Aorta (tissue), 5 donors: ENCODE measurements at regions not wholly inside any gene's neighbourhood (a gene's known extent, or its start where the extent isn't known, plus 50 kb on each side); places are given as distances from the start of the nearest gene placed in this dataset.
"Not testable (repeated sequence)": the region's sequence is repeated elsewhere in the genome, so short reads cannot be mapped to it uniquely, and the experiment has no call there.

Experiments
- ATAC-seq: fragments of 200-7000 bp; cut with Tn5 transposase; one replicate; pipeline ENCODE4 v1.9.1; 2022; ENCODE audit warnings: moderate library complexity; ENCODE audit not compliant: low FRiP score
- DNase-seq, 2 donors: peaks; one replicate each; pipeline ENCODE4 v3.0.0-alpha.2; 2020
- H3K27ac ChIP-seq, 2 donors: one replicate each; pipeline ENCODE4 v1.5.1; 2013; ENCODE audit warnings: low read length in 2 of 2, mild to moderate bottlenecking in 2 of 2, moderate library complexity in 2 of 2, control low read depth in 1 of 2, inconsistent platforms in 1 of 2, low read depth in 1 of 2
- H3K27me3 ChIP-seq, 2 donors: one replicate each; pipeline ENCODE4 v1.6.1; 2013; ENCODE audit warnings: control low read depth in 1 of 2, low read length in 1 of 2, mild to moderate bottlenecking in 1 of 2, moderate library complexity in 1 of 2; ENCODE audit not compliant: insufficient read depth in 2 of 2, control insufficient read depth in 1 of 2
- H3K36me3 ChIP-seq, 2 donors: one replicate each; pipeline ENCODE4 v1.6.1; 2013; ENCODE audit warnings: control low read depth in 1 of 2, low read length in 1 of 2, mild to moderate bottlenecking in 1 of 2; ENCODE audit not compliant: insufficient read depth in 2 of 2, control insufficient read depth in 1 of 2
- H3K4me1 ChIP-seq, 2 donors: one replicate each; pipeline ENCODE4 v1.6.1; 2013; ENCODE audit warnings: low read length in 2 of 2, control low read depth in 1 of 2, mild to moderate bottlenecking in 1 of 2, moderate library complexity in 1 of 2; ENCODE audit not compliant: insufficient read depth in 2 of 2, control insufficient read depth in 1 of 2
- H3K4me3 ChIP-seq, 2 donors: one replicate each; pipeline ENCODE4 v1.5.1; 2013; ENCODE audit warnings: low read length in 2 of 2, control low read depth in 1 of 2, mild to moderate bottlenecking in 1 of 2
- H3K9me3 ChIP-seq: one replicate; pipeline ENCODE4 v1.6.1; 2013; ENCODE audit warnings: mild to moderate bottlenecking, low read length; ENCODE audit not compliant: control insufficient read depth
- WGBS, 2 donors: extraction: QIAGEN DNeasy Blood & Tissue Kit; methylation state at CpG; one replicate each; pipeline ENCODE4 v1.1.7; 2013; 5-methylcytosine and 5-hydroxymethylcytosine counted together
- intact Hi-C, 2 donors: fragments of 100-400 bp; cut with DNase I; formaldehyde crosslinking; loops; one replicate each; pipeline versions ENCODE4 v1.14.2 to v1.15.0; 2022
- donor health status: healthy with polysubstance abuse.
- donor health status: Bipolar disorder and iron deficiency.
- donor health status: DM: no; HTN: no; CAD: no.
- donor health status: DM: no; HTN: no; CAD: no.
- donor health status: DM: yes; HTN: yes; CAD: no.

DNA sequence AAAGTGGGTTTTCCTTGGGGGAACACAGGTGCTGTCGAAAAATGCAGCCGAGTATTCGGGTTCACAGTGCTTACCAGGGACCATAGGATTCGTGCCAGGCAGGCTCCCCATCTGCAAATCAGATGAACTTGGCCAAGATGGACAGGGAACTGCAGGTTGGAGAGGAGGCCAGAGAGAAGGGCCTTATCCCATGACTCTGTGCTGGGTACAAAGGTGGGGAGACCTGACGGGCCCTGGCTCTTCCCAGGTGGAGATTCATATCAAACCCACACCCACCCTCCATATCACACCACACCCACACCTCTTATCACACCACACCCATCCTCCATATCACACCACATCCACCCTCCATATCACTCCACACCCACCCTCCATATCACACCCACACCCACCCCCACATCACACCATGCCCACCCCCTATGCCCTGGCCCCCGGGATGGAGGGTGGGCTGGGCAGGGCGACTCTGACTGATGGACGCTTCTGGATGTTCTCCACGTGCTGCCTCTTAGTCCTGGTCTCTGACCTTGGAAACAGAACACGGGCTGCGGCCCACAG is 319.7 kb downstream of the ADGRD1 start:
- no peak overlapping the region for H3K4me3 ChIP-seq
- ATAC-seq = no peak
- WGBS, 2 donors = 81 to 83% methylated on average over 11 of the region's 11 CpGs
- intact Hi-C loops = no loop called here
- no peaks in the 10 kb centered on the region for H3K36me3 ChIP-seq
- H3K4me1 ChIP-seq = no peaks in the 10 kb centered on the region
- DNase-seq = peak; percentile 5 to 23
- no peak overlapping the region for H3K27ac ChIP-seq
- no peaks in the 10 kb centered on the region for H3K9me3 ChIP-seq
- no peaks in the 10 kb centered on the region for H3K27me3 ChIP-seq

DNA sequence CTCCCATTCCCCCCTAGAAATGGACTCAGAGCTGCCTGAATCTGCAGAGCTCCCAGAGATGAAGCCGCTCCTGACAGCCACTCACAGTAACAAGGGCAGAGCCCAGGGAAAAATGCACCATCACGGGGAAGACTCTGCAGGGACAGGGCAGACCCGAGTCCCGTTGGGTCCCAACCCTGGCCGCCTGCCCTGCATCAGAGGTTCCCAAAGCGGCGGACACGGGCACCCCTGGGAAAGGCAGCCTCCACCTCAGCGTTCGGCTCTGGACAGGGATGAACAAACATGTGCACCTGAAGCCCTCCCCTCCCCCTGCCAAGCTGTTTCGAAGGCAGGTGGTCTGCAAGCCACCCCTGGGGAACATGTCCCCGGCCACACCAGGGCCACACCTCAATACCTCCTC is 320.4 kb downstream of the ADGRD1 start:
- intact Hi-C loops = no loop called here
- no peak overlapping the region for H3K27ac ChIP-seq
- H3K36me3 ChIP-seq = no peaks in the 10 kb centered on the region
- no peaks in the 10 kb centered on the region for H3K4me1 ChIP-seq
- no peak overlapping the region for H3K4me3 ChIP-seq
- no peaks in the 10 kb centered on the region for H3K27me3 ChIP-seq
- 85 to 87% methylated on average over 12 of the region's 12 CpGs for WGBS, 2 donors
- H3K9me3 ChIP-seq = no peaks in the 10 kb centered on the region
- DNase-seq (peak; percentile 39 to 69), ATAC-seq (no peak)

GRCh38 chr12:131274906-131275305 is 321.2 kb downstream of the ADGRD1 start:
- DNase-seq = peak; percentile 10 to 48
- Histone ChIP-seq H3K4me3 (no peak overlapping the region), H3K27me3 (no peaks in the 10 kb centered on the region), H3K27ac (no peak overlapping the region), H3K36me3 (no peaks in the 10 kb centered on the region), H3K4me1 (no peaks in the 10 kb centered on the region), H3K9me3 (no peaks in the 10 kb centered on the region)
- no peak for ATAC-seq
- 46 to 51% methylated on average over 14 of the region's 14 CpGs for whole genome bisulfite sequencing, 2 donors
- intact Hi-C loops = no loop called here

DNA sequence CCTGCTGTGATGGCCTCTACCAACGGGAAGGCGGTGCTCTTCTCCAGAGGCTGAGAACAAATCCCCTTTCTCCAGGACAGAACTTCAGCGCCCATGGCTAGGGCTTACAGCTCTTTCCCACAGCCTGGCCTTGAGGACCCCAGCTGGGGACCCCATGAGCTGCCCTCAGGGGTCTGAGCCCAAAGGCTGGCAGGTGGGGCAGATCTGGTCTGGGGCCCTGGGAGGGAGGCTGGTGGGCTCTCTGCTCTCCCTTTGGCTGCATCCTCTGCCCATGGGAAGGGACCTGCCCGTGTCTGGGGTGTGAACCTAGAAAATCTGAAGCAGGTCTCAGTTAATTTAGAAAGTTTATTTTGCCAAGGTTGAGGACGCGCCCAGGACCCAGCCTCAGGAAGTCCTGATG is 322.1 kb downstream of the ADGRD1 start:
- Histone ChIP-seq H3K4me3 (no peak overlapping the region), H3K4me1 (no peaks in the 10 kb centered on the region), H3K9me3 (no peaks in the 10 kb centered on the region), H3K27me3 (no peaks in the 10 kb centered on the region), H3K27ac (no peak overlapping the region), H3K36me3 (no peaks in the 10 kb centered on the region)
- intact Hi-C loops = no loop called here
- WGBS, 2 donors = 76 to 79% methylated on average over 6 of the region's 6 CpGs
- DNase-seq (peak; percentile 16 to 36), ATAC-seq (no peak)

- no peak overlapping the region for H3K4me3 ChIP-seq
- no peaks in the 10 kb centered on the region for H3K36me3 ChIP-seq
- 75 to 77% methylated on average over 14 of the region's 14 CpGs for WGBS, 2 donors
- H3K27ac ChIP-seq = no peak overlapping the region
- intact Hi-C loops = no loop called here
- ATAC-seq = no peak
- no peaks in the 10 kb centered on the region for H3K4me1 ChIP-seq
- no peaks in the 10 kb centered on the region for H3K9me3 ChIP-seq
- DNase-seq = peak; percentile 27 to 46
- H3K27me3 ChIP-seq = no peaks in the 10 kb centered on the region
Measured at GRCh38 chr12:131276501-131277185, 322.9 kb downstream of the ADGRD1 start.

DNA sequence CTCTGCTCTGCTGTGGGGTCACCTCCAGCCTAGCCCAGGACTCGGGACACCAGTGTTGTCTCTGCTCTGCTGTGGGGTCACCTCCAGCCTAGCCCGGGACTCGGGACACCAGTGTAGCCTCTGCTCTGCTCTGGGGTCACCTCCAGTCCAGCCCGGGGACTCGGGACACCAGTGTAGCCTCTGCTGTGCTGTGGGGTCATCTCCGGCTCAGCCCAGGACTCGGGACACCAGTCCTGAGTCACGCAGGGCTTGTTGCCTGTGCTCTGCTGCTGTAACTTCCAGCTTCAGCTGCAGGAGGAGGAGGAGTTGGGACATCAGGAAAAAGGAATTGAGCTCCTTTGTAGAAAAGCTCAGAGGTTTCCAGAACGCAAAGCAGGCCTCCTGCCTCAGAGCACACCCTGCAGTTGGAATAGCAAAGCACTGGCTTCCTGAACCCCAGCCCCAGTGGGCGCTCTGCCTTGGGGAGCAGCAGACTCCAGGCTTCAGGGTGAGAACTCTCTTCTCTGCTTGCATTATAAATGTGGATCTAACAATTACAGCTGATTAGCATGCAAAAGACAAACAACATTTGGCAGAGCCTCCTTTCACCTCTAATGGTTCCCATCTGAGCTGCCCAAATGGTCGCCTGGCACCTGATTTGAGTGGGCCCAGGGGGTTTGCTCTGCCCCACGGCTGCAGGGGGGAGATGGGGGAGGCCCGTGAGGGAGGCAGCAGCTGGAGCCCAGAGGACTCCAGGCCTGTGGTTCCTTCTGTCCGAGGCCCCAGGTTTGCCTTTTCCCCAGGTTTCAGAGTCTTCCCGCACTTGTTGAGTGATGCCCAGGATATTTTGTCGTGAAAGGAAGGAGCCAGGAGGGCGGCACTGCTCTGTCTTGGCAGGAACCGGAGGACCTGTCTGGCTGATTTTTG is 323.7 kb downstream of the ADGRD1 start:
- H3K9me3 ChIP-seq, intact Hi-C loops, H3K4me3 ChIP-seq, H3K36me3 ChIP-seq, H3K27me3 ChIP-seq, H3K4me1 ChIP-seq, ATAC-seq, H3K27ac ChIP-seq: not testable (repeated sequence)
- WGBS, 2 donors = 59 to 61% methylated on average over 15 to 16 of the region's 18 CpGs
- DNase-seq = peak; percentile 31 to 55

DNA sequence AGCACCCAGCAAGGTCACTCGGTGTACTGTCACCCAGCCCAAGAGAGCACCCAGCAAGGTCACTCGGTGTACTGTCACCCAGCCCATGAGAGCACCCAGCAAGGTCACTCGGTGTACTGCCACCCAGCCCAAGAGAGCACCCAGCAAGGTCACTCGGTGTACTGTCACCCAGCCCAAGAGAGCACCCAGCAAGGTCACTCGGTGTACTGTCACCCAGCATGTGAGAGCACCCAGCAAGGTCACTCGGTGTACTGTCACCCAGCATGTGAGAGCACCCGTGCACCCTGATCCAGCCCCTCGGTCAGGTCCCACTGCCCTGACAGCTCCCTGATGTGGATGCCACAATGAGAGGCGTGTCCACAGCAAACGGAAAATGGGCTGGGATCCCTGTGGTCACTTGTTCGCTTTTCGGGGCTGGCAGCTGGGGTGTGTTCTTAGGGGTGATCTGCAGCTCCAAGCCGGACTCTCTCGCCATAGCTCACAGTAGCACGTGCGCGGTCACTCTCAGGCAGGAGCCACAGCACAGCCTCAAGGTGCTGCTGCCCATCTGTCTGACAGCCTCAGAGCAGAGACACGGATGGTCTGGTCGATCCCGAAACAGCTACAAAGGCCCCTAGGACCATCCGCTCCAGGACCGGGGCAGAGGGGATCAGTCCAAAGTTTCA is 324.9 kb downstream of the ADGRD1 start:
- intact Hi-C loops, H3K36me3 ChIP-seq, H3K4me1 ChIP-seq, H3K9me3 ChIP-seq, H3K27ac ChIP-seq, H3K27me3 ChIP-seq, H3K4me3 ChIP-seq, ATAC-seq: not testable (repeated sequence)
- peak; percentile 45 to 54 for DNase-seq
- WGBS, 2 donors = 81 to 83% methylated on average over 20 to 21 of the region's 22 CpGs

- H3K27me3 ChIP-seq = no peaks in the 10 kb centered on the region
- ATAC-seq (no peak), DNase-seq (peak; percentile 18 to 45)
- WGBS, 2 donors = 56 to 63% methylated on average over 13 of the region's 13 CpGs
- intact Hi-C loops = no loop called here
- H3K36me3 ChIP-seq = no peaks in the 10 kb centered on the region
- H3K27ac ChIP-seq = no peak overlapping the region
- no peaks in the 10 kb centered on the region for H3K9me3 ChIP-seq
- H3K4me1 ChIP-seq = no peaks in the 10 kb centered on the region
- H3K4me3 ChIP-seq = no peak overlapping the region
Measured at GRCh38 chr12:131279281-131279921, 325.7 kb downstream of the ADGRD1 start.
